SK-N-MC (cell line): ENCODE measurements at regions not wholly inside any gene's neighbourhood (a gene's known extent, or its start where the extent isn't known, plus 50 kb on each side); places are given as distances from the start of the nearest gene placed in this dataset.

Source experiments
- EZH2 ChIP-seq: fragments of 200-600 bp; sonication (generic); IDR thresholded peaks from one replicate; pipeline ENCODE4 v1.6.1; 2017; ENCODE audit warnings: antibody characterized with exemption
- POLR2AphosphoS5 ChIP-seq: IDR thresholded peaks from 2 replicates; pipeline ENCODE4 v1.6.1; 2012; ENCODE audit warnings: mild to moderate bottlenecking, low read depth, low read length, borderline replicate concordance

DNA sequence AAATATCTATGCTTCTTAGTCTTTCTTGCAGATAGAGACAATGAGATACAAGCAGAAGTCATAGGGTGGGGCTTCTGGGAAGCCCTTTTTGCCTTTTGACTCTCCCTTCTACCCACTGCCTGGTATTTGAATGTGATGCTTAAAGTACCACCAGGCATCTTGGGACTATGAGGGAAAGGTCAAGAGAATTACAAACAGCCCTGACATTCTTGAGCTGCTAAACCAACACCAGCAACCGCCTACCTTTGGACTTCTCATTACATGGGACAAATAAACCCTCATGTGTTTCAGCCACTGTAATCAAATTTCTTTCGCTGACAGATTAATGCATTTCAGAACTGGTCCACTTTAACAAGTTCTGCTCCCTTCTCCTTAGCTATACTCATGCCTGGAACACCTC, 112.8 kb downstream of the LUZP4 start:
- TF ChIP-seq POLR2AphosphoS5 (no peak), EZH2 (no peak)
